ENCODE measurements at regions not wholly inside any gene's neighbourhood (a gene's known extent, or its start where the extent isn't known, plus 50 kb on each side); places are given as distances from the start of the nearest gene placed in this dataset.

GRCh38 chr4:30825008-30825770, 105.0 kb downstream of the PCDH7 start:
- TF ChIP-seq, protein P1, sequence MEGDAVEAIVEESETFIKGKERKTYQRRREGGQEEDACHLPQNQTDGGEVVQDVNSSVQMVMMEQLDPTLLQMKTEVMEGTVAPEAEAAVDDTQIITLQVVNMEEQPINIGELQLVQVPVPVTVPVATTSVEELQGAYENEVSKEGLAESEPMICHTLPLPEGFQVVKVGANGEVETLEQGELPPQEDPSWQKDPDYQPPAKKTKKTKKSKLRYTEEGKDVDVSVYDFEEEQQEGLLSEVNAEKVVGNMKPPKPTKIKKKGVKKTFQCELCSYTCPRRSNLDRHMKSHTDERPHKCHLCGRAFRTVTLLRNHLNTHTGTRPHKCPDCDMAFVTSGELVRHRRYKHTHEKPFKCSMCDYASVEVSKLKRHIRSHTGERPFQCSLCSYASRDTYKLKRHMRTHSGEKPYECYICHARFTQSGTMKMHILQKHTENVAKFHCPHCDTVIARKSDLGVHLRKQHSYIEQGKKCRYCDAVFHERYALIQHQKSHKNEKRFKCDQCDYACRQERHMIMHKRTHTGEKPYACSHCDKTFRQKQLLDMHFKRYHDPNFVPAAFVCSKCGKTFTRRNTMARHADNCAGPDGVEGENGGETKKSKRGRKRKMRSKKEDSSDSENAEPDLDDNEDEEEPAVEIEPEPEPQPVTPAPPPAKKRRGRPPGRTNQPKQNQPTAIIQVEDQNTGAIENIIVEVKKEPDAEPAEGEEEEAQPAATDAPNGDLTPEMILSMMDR (IDR thresholded peaks at IDR 0.05; ENCODE audit: borderline replicate concordance, extremely low read depth, insufficient read depth), result no peak
- no peak for FAIRE-seq
- intact Hi-C loops (cut with DNase I), result no loop called here
- Histone ChIP-seq H3K27ac (ENCODE audit: low read depth in 2 of 2, low read length in 2 of 2) (no peak overlapping the region), H3K9ac (ENCODE audit: low read length in 3 of 3) (no peak overlapping the region), H3K27me3 (ENCODE audit: control insufficient read depth, insufficient read depth, low read length) (no peaks in the 10 kb centered on the region), H3K9me3 (ENCODE audit: control insufficient read depth in 2 of 3, insufficient read depth in 1 of 3, low read length in 3 of 3) (no peaks in the 10 kb centered on the region), H3K4me3 (ENCODE audit: low read length in 3 of 3) (no peak overlapping the region), H3K4me1 (ENCODE audit: control insufficient read depth in 2 of 3, insufficient read depth in 2 of 3, low read depth in 1 of 3, low read length in 3 of 3) (no peaks in the 10 kb centered on the region), H3K36me3 (ENCODE audit: control insufficient read depth in 2 of 3, insufficient read depth in 3 of 3, low read length in 3 of 3) (no peaks in the 10 kb centered on the region)
- no peak for DNase-seq

GRCh38 chr4:30828264-30828926, 108.2 kb downstream of the PCDH7 start:
- Histone ChIP-seq H3K36me3 (ENCODE audit: control insufficient read depth in 2 of 3, insufficient read depth in 3 of 3, low read length in 3 of 3) (no peaks in the 10 kb centered on the region), H3K9ac (ENCODE audit: low read length in 3 of 3) (no peak overlapping the region), H3K27ac (ENCODE audit: low read depth in 2 of 2, low read length in 2 of 2) (no peak overlapping the region), H3K4me1 (ENCODE audit: control insufficient read depth in 2 of 3, insufficient read depth in 2 of 3, low read depth in 1 of 3, low read length in 3 of 3) (no peaks in the 10 kb centered on the region), H3K9me3 (ENCODE audit: control insufficient read depth in 2 of 3, insufficient read depth in 1 of 3, low read length in 3 of 3) (no peaks in the 10 kb centered on the region), H3K27me3 (ENCODE audit: control insufficient read depth, insufficient read depth, low read length) (no peaks in the 10 kb centered on the region), H3K4me3 (ENCODE audit: low read length in 3 of 3) (no peak overlapping the region)
- TF ChIP-seq, protein P1 (IDR thresholded peaks at IDR 0.05; ENCODE audit: borderline replicate concordance, extremely low read depth, insufficient read depth), result no peak
- no peak for FAIRE-seq
- no peak for DNase-seq
- intact Hi-C loops (cut with DNase I), result no loop called here

GRCh38 chr4:30832639-30833038, 112.5 kb downstream of the PCDH7 start:
- no peak overlapping the region for H3K9ac ChIP-seq (ENCODE audit: low read length in 3 of 3)

More at GRCh38 chr4:30832639-30833038, 112.5 kb downstream of the PCDH7 start:
- intact Hi-C loops (cut with DNase I), result no loop called here
- Histone ChIP-seq H3K9me3 (ENCODE audit: control insufficient read depth in 2 of 3, insufficient read depth in 1 of 3, low read length in 3 of 3) (no peaks in the 10 kb centered on the region), H3K4me3 (ENCODE audit: low read length in 3 of 3) (no peak overlapping the region), H3K27ac (ENCODE audit: low read depth in 2 of 2, low read length in 2 of 2) (no peak overlapping the region), H3K4me1 (ENCODE audit: control insufficient read depth in 2 of 3, insufficient read depth in 2 of 3, low read depth in 1 of 3, low read length in 3 of 3) (no peaks in the 10 kb centered on the region), H3K27me3 (ENCODE audit: control insufficient read depth, insufficient read depth, low read length) (no peaks in the 10 kb centered on the region), H3K36me3 (ENCODE audit: control insufficient read depth in 2 of 3, insufficient read depth in 3 of 3, low read length in 3 of 3) (no peaks in the 10 kb centered on the region)
- no peak for FAIRE-seq
- DNase-seq, result no peak
- TF ChIP-seq, protein P1 (IDR thresholded peaks at IDR 0.05; ENCODE audit: borderline replicate concordance, extremely low read depth, insufficient read depth), result no peak

All from kidney (tissue), 13 donors.